ENCODE measurements at regions not wholly inside any gene's neighbourhood (a gene's known extent, or its start where the extent isn't known, plus 50 kb on each side); places are given as distances from the start of the nearest gene placed in this dataset.

DNA sequence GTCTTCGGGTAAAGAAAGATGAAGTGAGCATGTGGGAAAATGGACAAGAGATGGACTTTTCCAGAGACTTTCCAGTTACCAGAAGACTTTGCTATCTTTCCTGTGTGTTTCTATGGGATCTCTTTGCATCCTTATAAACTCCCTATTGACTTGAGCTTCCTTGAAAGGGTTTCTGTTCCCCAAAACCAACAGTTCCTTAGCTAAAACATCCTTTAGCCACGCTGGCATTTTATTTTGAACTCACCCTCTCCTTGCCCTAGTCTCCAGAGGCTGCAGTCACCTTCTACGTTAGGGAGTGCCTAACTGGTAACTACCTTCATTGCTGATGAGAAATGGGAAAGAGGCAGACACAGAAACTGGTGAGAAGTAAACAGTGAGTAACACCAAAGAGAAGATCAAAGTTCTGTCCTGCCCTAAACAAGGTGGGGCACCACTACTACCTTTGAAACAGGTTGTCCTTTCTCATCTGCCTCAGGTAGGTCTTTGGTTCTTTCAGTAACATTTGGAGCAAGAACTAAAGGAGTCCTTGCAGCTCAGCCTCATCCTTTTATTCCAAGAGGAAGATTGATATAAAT is 402.9 kb downstream of the ENC1 start:
- no peak for DNase-seq (ENCODE audit: low read depth)

- DNase-seq (ENCODE audit: low read depth): no peak
Measured at GRCh38 chr5:74235552-74235951, 405.0 kb downstream of the ENC1 start.

DNA sequence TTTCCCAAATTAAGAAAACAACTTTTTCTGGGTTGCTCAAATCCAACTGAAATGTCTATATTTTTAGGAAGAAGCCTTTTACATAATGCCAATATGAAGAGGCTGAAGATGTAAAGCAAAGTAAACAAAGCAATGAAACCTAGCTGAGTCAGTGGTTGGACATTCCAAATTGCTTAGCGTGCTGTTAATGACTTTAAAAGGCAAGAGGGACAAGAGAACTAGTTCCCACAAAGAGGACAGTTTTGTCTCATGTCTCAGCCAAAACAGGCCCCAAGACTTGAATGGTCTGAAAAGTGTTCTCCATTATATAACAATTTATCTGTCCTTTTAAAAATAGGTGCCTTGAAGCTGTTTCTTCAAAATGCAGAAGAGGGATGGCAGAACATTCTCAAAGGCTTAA is 407.0 kb downstream of the ENC1 start:
- peak; percentile 49 for DNase-seq (ENCODE audit: low read depth)

DNA sequence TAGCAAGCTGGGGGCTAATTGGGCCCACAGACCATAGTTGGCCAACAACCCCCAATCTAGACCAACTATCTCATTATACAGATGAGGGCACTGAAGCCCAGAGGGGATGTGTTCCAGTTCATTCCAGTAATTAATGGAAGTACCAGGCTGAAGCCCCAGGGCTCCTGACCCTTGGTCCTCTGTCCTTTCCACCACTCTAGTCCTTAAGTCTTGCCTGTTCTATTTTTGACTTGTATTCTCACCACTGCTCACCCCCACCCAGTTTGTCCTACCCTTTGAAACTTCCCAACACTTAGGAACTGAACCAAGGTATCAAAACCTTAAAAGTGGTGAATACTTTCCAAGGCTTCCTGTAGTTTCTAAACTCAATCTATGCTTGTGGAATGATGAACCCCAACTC is 407.4 kb downstream of the ENC1 start:
- peak; percentile 45 for DNase-seq (ENCODE audit: low read depth)

DNA sequence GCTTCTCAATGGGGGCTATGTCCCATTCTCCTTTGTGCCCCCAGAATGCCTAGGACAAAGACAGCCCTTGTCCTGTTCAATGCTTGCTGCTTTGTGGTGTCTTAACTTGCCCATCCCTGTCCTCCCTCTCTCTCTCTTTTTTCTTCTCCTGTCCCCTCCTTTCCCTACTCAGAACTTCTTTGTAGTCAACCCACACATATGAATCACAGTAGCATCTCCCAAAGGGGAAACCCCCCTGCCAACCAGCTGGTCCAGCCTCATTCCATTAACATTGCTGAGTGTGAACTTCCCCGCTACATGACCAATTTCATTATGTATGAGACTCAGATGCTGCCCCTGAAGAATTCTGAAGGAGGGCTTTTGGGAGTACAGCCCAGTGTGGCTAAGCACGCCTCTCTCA is 408.3 kb downstream of the ENC1 start:
- peak; percentile 90 for DNase-seq (ENCODE audit: low read depth)

DNA sequence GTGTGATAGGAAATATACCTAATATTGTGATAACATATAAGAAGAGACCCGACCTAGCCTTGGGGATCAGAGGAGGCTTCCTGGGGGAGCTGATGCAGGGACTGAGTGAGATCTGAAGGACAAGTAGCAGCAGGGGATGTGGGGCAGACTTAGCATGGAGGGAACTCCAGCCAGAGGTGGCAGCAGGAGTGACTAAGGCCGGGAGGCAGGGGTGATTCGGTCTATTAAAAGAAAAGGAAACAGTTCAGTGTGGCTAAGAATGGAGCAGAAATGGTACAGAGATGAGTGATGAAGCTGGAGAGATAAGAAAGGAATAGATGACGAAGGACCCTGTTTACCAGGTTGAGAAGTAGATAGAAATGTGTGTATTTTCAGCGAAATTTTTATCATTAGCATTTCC is 408.8 kb downstream of the ENC1 start:
- DNase-seq (ENCODE audit: low read depth): peak; percentile 40

- no peak for DNase-seq (ENCODE audit: low read depth)
Measured at GRCh38 chr5:74226716-74227485, 413.6 kb downstream of the ENC1 start.

GRCh38 chr5:74225587-74225986 is 414.9 kb downstream of the ENC1 start:
- no peak for DNase-seq (ENCODE audit: low read depth)

GRCh38 chr5:74224331-74224730 is 416.2 kb downstream of the ENC1 start:
- DNase-seq (ENCODE audit: low read depth): no peak

DNA sequence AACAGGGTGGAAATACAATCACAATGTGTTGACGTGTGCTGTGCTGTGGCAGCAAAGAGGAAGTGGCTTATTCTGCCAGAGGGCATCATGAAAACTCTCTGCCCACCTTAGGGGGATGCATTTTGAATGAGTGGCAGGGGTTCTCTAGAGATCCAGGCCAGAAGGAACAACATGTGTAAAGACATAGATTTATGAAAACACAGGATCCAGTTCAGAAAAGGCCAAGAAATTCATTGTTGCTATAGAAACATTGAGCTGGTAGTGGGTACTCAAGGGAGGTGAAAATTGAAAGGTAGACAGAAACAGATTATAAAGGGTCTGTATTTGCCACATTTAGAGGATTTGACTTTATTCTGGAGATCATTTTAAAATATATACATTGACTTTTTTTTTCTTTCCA is 417.7 kb downstream of the ENC1 start:
- no peak for DNase-seq (ENCODE audit: low read depth)

- DNase-seq (ENCODE audit: low read depth): no peak
Measured at GRCh38 chr5:74221413-74221812, 419.1 kb downstream of the ENC1 start.

DNA sequence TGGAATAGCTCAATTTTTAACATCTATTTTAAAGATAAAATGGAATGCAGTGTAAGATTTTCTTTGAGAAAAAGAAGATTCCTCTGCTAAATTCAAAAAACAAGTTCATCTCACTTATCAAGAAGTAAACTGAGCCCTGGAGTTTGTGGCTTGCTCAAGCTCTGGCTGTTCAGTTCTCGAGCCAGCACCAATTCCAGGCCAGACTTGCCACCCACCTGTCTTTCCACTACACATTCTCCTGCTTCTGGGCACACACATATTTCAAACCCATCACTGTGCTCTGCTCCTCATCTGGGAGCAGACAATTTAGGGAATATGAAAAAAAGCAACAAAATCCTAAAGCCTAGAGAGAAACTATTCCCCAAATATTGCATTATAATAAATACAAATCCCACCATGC is 424.5 kb downstream of the ENC1 start:
- DNase-seq (ENCODE audit: low read depth): no peak

DNA sequence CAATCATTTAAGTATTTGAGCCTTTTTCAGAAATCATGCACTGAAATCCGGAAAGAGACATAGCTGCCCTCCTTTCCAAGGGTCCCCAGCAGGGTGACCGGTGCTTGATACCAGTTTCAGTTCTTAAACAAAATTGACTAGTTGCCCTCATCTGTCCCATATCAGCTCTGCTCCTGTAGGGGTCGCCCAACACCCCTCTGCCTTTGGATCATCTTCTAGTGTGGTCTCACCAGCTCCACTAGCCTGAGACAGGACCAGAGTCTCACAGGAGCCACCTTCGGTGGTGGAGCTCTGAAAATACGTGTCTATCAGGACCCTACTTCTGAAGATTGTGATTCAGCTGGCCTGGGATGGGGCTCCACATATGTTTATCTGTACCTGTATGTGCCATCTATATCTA is 428.2 kb downstream of the ENC1 start:
- peak; percentile 56 for DNase-seq (ENCODE audit: low read depth)

DNA sequence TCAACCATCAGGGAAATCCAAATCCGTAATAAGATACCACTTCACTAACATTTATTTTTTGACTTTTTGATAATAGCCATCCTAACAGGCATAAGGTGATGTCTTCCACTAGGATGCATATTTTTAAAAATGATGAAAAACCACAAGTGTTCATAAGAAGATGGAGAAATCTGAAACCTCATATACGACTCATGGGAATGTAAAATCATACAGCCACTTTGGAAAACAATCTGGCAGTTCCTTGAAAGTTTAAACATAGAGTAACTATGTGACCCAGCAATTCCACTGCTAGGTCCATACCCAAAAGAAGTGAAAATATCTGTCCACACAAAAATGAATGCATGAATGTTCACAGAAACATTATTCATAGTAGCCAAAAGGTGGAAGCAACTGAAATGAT is 431.0 kb downstream of the ENC1 start:
- no peak for DNase-seq (ENCODE audit: low read depth)

GRCh38 chr5:74206579-74207550 is 433.7 kb downstream of the ENC1 start:
- DNase-seq (ENCODE audit: low read depth): peak; percentile 94

DNA sequence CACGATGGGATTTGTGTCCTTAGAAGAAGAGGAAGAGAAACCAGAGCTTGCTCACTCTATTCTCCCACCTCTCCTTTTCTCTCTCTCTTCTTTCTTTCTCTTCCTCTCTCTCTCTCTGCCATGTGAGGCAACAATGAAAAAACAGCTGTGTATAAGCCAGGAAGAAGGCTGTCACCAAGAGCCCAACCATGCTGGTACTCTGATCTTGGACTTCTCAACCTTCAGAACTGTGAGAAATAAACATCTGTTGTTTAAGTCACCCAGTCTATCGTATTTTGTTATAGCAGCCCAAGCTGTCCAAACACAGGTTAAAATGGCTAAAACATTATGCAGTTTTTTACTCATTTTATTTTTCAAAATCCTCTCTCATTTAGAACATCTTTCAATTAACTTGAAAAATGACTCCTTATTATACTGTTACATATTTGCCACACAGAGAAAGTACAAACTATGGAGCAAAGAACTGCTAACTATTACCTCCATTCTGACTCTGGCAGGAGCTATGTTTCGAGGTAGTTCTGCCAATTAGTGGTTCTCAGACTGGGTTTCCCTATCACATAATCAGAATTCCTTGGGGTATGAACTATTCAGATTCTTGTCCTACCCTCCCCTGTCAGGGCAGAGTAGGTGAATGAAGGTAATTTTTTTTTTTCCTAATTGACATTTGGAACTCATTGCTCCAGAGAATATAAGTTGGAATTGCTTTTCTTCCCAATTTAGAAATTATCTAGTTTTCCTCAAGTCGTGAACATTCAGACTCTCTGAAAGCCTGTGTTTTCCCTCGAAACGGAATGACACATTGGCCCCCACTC is 434.6 kb downstream of the ENC1 start:
- peak; percentile 61 for DNase-seq (ENCODE audit: low read depth)

- peak; percentile 93 for DNase-seq (ENCODE audit: low read depth)
Measured at GRCh38 chr5:74201334-74202081, 439.0 kb downstream of the ENC1 start.

GRCh38 chr5:74200560-74200959 is 440.0 kb downstream of the ENC1 start:
- no peak for DNase-seq (ENCODE audit: low read depth)

GRCh38 chr5:74199436-74200210 is 440.9 kb downstream of the ENC1 start:
- DNase-seq (ENCODE audit: low read depth): no peak

DNA sequence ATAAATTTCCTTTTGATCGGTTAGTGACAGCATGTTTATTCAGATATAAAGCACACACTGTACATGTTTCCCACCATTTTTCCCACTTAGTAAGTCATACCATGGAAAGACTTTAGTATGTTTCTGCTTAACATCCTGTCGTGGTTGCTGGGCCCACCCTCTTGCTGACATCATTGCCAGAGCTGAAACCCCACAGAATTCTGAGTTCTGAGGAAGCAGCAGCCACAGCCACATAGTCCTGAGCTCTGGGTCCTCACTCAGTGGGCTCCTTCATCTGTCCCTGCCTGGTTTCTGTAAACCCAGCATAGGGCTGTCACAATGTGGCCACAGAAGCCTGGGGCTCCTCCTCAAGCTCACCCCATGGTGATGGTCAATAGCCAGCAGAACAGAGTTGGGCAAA is 441.5 kb downstream of the ENC1 start:
- no peak for DNase-seq (ENCODE audit: low read depth)
